ENCODE measurements at regions not wholly inside any gene's neighbourhood (a gene's known extent, or its start where the extent isn't known, plus 50 kb on each side); places are given as distances from the start of the nearest gene placed in this dataset.

- in situ Hi-C loops (cut with MboI; ENCODE audit: low sequenced_read_pairs) = no loop called here
These were observed 221.9 kb upstream of the KITLG start for GRCh38 chr12:88802096-88802706.

GRCh38 chr12:88801227-88802095, 221.2 kb upstream of the KITLG start:
- in situ Hi-C loops (cut with MboI; ENCODE audit: low sequenced_read_pairs) = no loop called here

- in situ Hi-C loops (cut with MboI; ENCODE audit: low sequenced_read_pairs) = no loop called here
These were observed 212.8 kb upstream of the KITLG start for GRCh38 chr12:88793096-88793495.

- in situ Hi-C loops (cut with MboI; ENCODE audit: low sequenced_read_pairs) = no loop called here
These were observed 210.0 kb upstream of the KITLG start for GRCh38 chr12:88790231-88790630.

- in situ Hi-C loops (cut with MboI; ENCODE audit: low sequenced_read_pairs) = no loop called here
These were observed 203.9 kb upstream of the KITLG start for GRCh38 chr12:88784166-88784565.

- in situ Hi-C loops (cut with MboI; ENCODE audit: low sequenced_read_pairs) = no loop called here
These were observed 202.1 kb upstream of the KITLG start for GRCh38 chr12:88782351-88782750.

- in situ Hi-C loops (cut with MboI; ENCODE audit: low sequenced_read_pairs) = no loop called here
These were observed 201.6 kb upstream of the KITLG start for GRCh38 chr12:88781909-88782308.

GRCh38 chr12:88778064-88778463, 197.8 kb upstream of the KITLG start:
- in situ Hi-C loops (cut with MboI; ENCODE audit: low sequenced_read_pairs) = no loop called here

- in situ Hi-C loops (cut with MboI; ENCODE audit: low sequenced_read_pairs) = no loop called here
These were observed 195.5 kb upstream of the KITLG start for GRCh38 chr12:88775742-88776151.

- in situ Hi-C loops (cut with MboI; ENCODE audit: low sequenced_read_pairs) = no loop called here
These were observed 187.4 kb upstream of the KITLG start for GRCh38 chr12:88767699-88768098.

- in situ Hi-C loops (cut with MboI; ENCODE audit: low sequenced_read_pairs) = no loop called here
These were observed 184.7 kb upstream of the KITLG start for GRCh38 chr12:88764781-88765480.

- in situ Hi-C loops (cut with MboI; ENCODE audit: low sequenced_read_pairs) = no loop called here
These were observed 183.3 kb upstream of the KITLG start for GRCh38 chr12:88763536-88764100.

- in situ Hi-C loops (cut with MboI; ENCODE audit: low sequenced_read_pairs) = no loop called here
These were observed 177.9 kb upstream of the KITLG start for GRCh38 chr12:88758176-88758575.

GRCh38 chr12:88756917-88757316, 176.6 kb upstream of the KITLG start:
- in situ Hi-C loops (cut with MboI; ENCODE audit: low sequenced_read_pairs) = no loop called here

GRCh38 chr12:88756153-88756552, 175.9 kb upstream of the KITLG start:
- in situ Hi-C loops (cut with MboI; ENCODE audit: low sequenced_read_pairs) = no loop called here

GRCh38 chr12:88753707-88754106, 173.4 kb upstream of the KITLG start:
- in situ Hi-C loops (cut with MboI; ENCODE audit: low sequenced_read_pairs) = no loop called here

GRCh38 chr12:88753066-88753465, 172.8 kb upstream of the KITLG start:
- in situ Hi-C loops (cut with MboI; ENCODE audit: low sequenced_read_pairs) = no loop called here

GRCh38 chr12:88752183-88752582, 171.9 kb upstream of the KITLG start:
- in situ Hi-C loops (cut with MboI; ENCODE audit: low sequenced_read_pairs) = no loop called here

- in situ Hi-C loops (cut with MboI; ENCODE audit: low sequenced_read_pairs) = no loop called here
These were observed 170.7 kb upstream of the KITLG start for GRCh38 chr12:88750867-88751543.

- in situ Hi-C loops (cut with MboI; ENCODE audit: low sequenced_read_pairs) = no loop called here
These were observed 166.1 kb upstream of the KITLG start for GRCh38 chr12:88746386-88746785.

All from HL-60/S4 treated with phorbol 12-myristate 13-acetate at 8.2 ng/mL for 4 days and 3 days (cell line).